ENCODE measurements at regions not wholly inside any gene's neighbourhood (a gene's known extent, or its start where the extent isn't known, plus 50 kb on each side); places are given as distances from the start of the nearest gene placed in this dataset.

- no peak for TF ChIP-seq SUZ12 (IDR thresholded peaks at IDR 0.05; ENCODE audit: unreplicated experiment)
- TF ChIP-seq CTCF (IDR thresholded peaks at IDR 0.05 in 2 of 3, conservative IDR thresholded peaks at IDR 0.05 in 1 of 3; ENCODE audit: control insufficient read depth in 2 of 3, extremely low read depth in 1 of 3, insufficient read depth in 1 of 3, low read depth in 3 of 3, low read length in 3 of 3), result no peak
- TF ChIP-seq USF2 (IDR thresholded peaks at IDR 0.05; ENCODE audit: borderline replicate concordance, low read depth, low read length), result no peak
- TF ChIP-seq CBFB (IDR thresholded peaks at IDR 0.05; ENCODE audit: low read depth), result no peak
- TF ChIP-seq POLR2AphosphoS5 (IDR thresholded peaks at IDR 0.05; ENCODE audit: low read length), result no peak
- no peak for TF ChIP-seq MAX (IDR thresholded peaks at IDR 0.05; ENCODE audit: low read depth, low read length)
- TF ChIP-seq HDAC2 (IDR thresholded peaks at IDR 0.05), result no peak
- TF ChIP-seq CBX5 (IDR thresholded peaks at IDR 0.05; ENCODE audit: low read depth), result no peak
- no peak for TF ChIP-seq RAD21 (IDR thresholded peaks at IDR 0.05; ENCODE audit: insufficient read depth, low read depth, low read length)
- no peak for TF ChIP-seq NR2C2 (IDR thresholded peaks at IDR 0.05; ENCODE audit: borderline replicate concordance, control insufficient read depth, insufficient read length, low read depth)
- no peak for TF ChIP-seq ZBTB33 (IDR thresholded peaks at IDR 0.05)
Measured at GRCh38 chr15:66921319-66921915, 144.0 kb upstream of the SMAD3 start.
